RWPE2 (cell line): ENCODE measurements at regions not wholly inside any gene's neighbourhood (a gene's known extent, or its start where the extent isn't known, plus 50 kb on each side); places are given as distances from the start of the nearest gene placed in this dataset.
A peak's percentile ranks its signal among the peaks of the same experiment; 100 is the strongest.
"Not testable (repeated sequence)": the region's sequence is repeated elsewhere in the genome, so short reads cannot be mapped to it uniquely, and the experiment has no call there.

Experiments used
- ATAC-seq: fragments of 200-7000 bp; cut with Tn5 transposase; 3 replicates; pipeline ENCODE4 v1.9.1; 2021; ENCODE audit warnings: low read depth
- DNase-seq: peaks from one replicate; pipeline ENCODE4 v3.0.0-alpha.2; 2020; ENCODE audit warnings: low spot score
- H3K27ac ChIP-seq: fragments of 450-650 bp; 2 replicates; pipeline ENCODE4 v1.5.1; 2017; ENCODE audit warnings: mild to moderate bottlenecking; ENCODE audit not compliant: poor library complexity, severe bottlenecking
- H3K27me3 ChIP-seq: fragments of 250-450 bp; sonication (Bioruptor Pico); 2 replicates; pipeline ENCODE4 v1.5.1; 2021; ENCODE audit warnings: mild to moderate bottlenecking, moderate library complexity; ENCODE audit not compliant: insufficient read depth, poor library complexity, severe bottlenecking
- H3K36me3 ChIP-seq: fragments of 250-450 bp; sonication (Bioruptor Pico); 2 replicates; pipeline ENCODE4 v1.5.1; 2020; ENCODE audit warnings: low read depth, mild to moderate bottlenecking, moderate library complexity
- H3K4me1 ChIP-seq: fragments of 250-450 bp; sonication (Bioruptor Pico); 2 replicates; pipeline ENCODE4 v1.5.1; 2021; ENCODE audit warnings: mild to moderate bottlenecking, moderate library complexity; ENCODE audit not compliant: insufficient read depth, poor library complexity, severe bottlenecking
- H3K4me3 ChIP-seq: fragments of 250-450 bp; sonication (Bioruptor Pico); 2 replicates; pipeline ENCODE4 v1.5.1; 2021; ENCODE audit warnings: mild to moderate bottlenecking, moderate library complexity; ENCODE audit not compliant: severe bottlenecking
- H3K9me3 ChIP-seq: fragments of 250-450 bp; sonication (Bioruptor Pico); 2 replicates; pipeline ENCODE4 v1.5.1; 2021; ENCODE audit warnings: mild to moderate bottlenecking, moderate library complexity; ENCODE audit not compliant: severe bottlenecking
- TF ChIP-seq, protein P1 (sequence below): fragments of 450-650 bp; IDR thresholded peaks from one replicate; pipeline ENCODE4 v1.5.1; 2017; ENCODE audit warnings: mild to moderate bottlenecking, moderate library complexity; ENCODE audit not compliant: poor library complexity, severe bottlenecking

DNA sequence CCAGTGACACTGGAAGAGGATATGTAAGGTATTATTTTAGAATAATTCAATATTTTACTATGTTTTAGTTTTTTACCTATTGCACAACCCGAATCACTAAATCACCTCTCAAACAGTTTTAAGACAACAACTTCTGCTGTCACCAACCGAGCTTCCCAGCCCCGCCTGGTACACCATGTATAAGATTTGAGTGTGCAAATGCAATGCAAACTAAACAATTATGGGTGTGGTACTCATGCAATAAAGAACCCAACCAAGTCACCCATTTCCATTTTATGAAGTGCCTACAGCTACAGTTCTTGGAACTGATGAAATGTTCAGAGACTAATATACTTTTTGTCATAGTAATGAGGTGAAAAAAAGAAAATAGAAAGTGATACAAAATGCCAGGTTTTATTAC, 256.2 kb downstream of the TAFA4 start:
- H3K27ac ChIP-seq = no peak overlapping the region
- ATAC-seq (no peak), DNase-seq (no peak)
- no peaks in the 10 kb centered on the region for H3K27me3 ChIP-seq
- no peaks in the 10 kb centered on the region for H3K36me3 ChIP-seq
- H3K4me1 ChIP-seq = no peaks in the 10 kb centered on the region
- TF ChIP-seq, protein P1, sequence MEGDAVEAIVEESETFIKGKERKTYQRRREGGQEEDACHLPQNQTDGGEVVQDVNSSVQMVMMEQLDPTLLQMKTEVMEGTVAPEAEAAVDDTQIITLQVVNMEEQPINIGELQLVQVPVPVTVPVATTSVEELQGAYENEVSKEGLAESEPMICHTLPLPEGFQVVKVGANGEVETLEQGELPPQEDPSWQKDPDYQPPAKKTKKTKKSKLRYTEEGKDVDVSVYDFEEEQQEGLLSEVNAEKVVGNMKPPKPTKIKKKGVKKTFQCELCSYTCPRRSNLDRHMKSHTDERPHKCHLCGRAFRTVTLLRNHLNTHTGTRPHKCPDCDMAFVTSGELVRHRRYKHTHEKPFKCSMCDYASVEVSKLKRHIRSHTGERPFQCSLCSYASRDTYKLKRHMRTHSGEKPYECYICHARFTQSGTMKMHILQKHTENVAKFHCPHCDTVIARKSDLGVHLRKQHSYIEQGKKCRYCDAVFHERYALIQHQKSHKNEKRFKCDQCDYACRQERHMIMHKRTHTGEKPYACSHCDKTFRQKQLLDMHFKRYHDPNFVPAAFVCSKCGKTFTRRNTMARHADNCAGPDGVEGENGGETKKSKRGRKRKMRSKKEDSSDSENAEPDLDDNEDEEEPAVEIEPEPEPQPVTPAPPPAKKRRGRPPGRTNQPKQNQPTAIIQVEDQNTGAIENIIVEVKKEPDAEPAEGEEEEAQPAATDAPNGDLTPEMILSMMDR = no peak
- H3K9me3 ChIP-seq = no peaks in the 10 kb centered on the region
- H3K4me3 ChIP-seq = no peak overlapping the region

DNA sequence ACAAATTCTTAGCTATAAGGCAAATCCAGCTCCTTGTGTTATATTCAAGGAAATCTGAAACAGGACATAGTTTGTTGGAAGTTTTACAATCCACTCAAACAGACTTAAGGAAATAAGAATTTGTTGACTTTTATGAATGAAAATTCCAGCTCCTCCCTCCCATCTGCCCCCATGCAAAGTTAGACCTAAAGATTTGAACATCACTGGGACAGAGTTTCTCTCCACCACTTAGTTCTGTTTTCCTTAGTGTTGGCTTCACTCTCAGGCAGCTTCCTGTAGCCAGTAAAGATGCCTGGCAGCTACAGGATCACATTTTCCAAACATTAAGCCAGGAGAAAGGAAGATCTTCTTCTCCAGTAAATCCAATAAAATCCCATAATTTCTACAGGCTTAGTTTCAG, 265.0 kb downstream of the TAFA4 start:
- Histone ChIP-seq H3K4me1 (peaks cover 3% of the 10 kb centered on the region), H3K4me3 (no peak overlapping the region), H3K27me3 (no peaks in the 10 kb centered on the region), H3K9me3 (no peaks in the 10 kb centered on the region), H3K36me3 (no peaks in the 10 kb centered on the region), H3K27ac (no peak overlapping the region)
- TF ChIP-seq, protein P1 = no peak
- ATAC-seq = no peak
- DNase-seq = no peak

DNA sequence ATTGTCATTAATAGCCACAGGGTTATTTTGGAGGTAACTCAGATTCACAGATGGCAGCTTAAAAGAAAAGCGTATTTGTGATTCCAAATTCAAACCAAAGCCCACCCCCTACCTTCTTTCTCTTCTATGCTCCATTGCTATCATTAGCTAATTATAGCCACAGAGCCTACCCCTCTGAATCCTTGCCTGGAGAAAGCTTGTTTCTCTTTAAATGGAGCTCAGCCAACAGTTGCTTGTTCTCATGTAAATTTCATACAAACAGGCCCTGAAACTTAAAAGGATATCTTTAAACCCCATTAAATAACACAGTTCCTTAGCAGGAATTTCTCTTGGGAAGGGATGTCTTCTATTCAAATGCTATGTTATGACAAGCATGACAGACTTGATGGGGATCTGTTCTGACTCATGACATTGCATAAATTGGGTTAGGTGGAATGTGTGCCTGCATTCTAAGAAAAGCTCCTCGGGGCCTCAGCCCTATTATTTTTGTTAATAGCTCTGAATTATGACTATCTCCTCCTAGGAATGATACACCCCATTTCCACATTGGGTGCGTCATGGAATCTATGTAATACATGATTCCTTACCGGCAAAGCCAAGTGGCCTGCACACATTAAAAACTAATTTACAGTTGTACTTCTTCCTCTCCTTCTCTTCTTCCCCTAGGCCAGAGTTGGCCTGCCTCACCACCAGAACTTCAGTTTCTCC, 265.8 kb downstream of the TAFA4 start:
- Histone ChIP-seq H3K27ac (no peak overlapping the region), H3K9me3 (no peaks in the 10 kb centered on the region), H3K27me3 (no peaks in the 10 kb centered on the region), H3K36me3 (no peaks in the 10 kb centered on the region), H3K4me3 (no peak overlapping the region), H3K4me1 (peaks cover 3% of the 10 kb centered on the region)
- ATAC-seq (peak; percentile 92), DNase-seq (no peak)
- TF ChIP-seq, protein P1 = no peak

DNA sequence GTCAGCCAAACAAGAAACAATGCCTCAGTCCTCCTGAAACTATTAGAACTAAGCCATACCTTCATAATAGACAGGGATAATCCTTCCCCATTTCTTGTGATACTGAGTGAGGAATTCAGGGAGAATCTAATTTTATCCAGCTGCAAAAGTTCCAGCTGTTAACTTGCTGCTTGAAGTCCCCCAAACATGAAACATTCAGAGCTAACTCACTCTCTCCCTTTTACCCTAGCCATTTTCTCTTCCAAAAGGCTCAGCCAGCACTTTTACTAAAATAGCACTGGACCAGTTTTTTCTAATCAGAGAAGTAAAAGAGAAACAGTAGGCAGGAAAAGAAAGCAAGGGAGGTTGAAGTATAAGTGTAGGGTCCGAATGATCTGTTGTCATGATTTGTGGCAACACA, 268.1 kb downstream of the TAFA4 start:
- TF ChIP-seq, protein P1 = no peak
- ATAC-seq (no peak), DNase-seq (no peak)
- no peaks in the 10 kb centered on the region for H3K27me3 ChIP-seq
- H3K27ac ChIP-seq = no peak overlapping the region
- peaks cover 3% of the 10 kb centered on the region for H3K4me1 ChIP-seq
- H3K9me3 ChIP-seq = no peaks in the 10 kb centered on the region
- H3K4me3 ChIP-seq = no peak overlapping the region
- H3K36me3 ChIP-seq = no peaks in the 10 kb centered on the region

DNA sequence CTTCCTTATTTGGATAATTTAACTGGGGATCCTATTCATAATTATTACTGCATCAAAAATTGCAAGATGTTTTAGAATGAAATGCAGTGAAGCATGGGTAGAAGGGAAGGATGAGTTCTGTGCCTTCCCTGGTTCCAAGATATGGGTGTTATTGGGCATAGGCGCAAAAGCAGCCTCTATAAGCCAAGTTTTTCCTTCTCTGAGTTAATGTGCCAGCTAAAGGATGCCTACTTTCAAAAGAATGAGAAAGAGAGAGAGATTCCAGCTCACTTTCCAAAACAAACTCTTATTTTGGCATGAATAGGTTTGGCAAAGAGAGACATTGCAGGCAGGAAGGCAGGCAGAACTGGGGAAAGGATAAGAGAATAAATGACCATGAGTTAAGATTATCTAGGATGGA, 270.2 kb downstream of the TAFA4 start:
- H3K27ac ChIP-seq = no peak overlapping the region
- DNase-seq = no peak
- H3K36me3 ChIP-seq = no peaks in the 10 kb centered on the region
- no peak overlapping the region for H3K4me3 ChIP-seq
- no peaks in the 10 kb centered on the region for H3K27me3 ChIP-seq
- TF ChIP-seq, protein P1 = no peak
- no peaks in the 10 kb centered on the region for H3K9me3 ChIP-seq
- peaks cover 3% of the 10 kb centered on the region for H3K4me1 ChIP-seq
- ATAC-seq = no peak

DNA sequence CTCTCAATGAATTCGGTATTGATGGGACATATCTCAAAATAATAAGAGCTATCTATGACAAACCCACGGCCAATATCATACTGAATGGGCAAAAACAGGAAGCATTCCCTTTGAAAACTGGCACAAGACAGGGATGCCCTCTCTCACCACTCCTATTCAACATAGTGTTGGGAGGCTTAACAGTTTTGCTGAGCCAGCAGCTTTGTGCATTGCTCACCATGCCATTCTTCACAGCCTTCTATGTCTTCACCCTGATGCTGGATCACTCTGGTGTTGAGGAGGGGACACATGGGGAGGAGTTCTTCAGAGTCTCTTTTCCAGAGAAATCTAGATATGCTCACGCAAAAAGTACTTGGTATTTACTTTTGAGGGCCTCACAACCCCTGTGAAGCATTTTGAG, 281.7 kb downstream of the TAFA4 start:
- H3K36me3 ChIP-seq, ATAC-seq, DNase-seq, H3K27ac ChIP-seq, H3K27me3 ChIP-seq, H3K9me3 ChIP-seq, H3K4me1 ChIP-seq, H3K4me3 ChIP-seq: not testable (repeated sequence)
